COLO668 (cell line): ENCODE measurements at regions not wholly inside any gene's neighbourhood (a gene's known extent, or its start where the extent isn't known, plus 50 kb on each side); places are given as distances from the start of the nearest gene placed in this dataset.
"Not testable (repeated sequence)": the region's sequence is repeated elsewhere in the genome, so short reads cannot be mapped to it uniquely, and the experiment has no call there.

ENCODE experiments used
- DNase-seq: peaks from one replicate; lab custom pipeline; 2025; ENCODE audit not compliant: unreplicated experiment; lab: John Stamatoyannopoulos, UW

- DNase-seq, result no peak
Measured at GRCh38 chr1:189125694-189126093, 1352.0 kb downstream of the BRINP3 start.

- DNase-seq, result no peak
Measured at GRCh38 chr1:189131576-189131975, 1346.1 kb downstream of the BRINP3 start.

- DNase-seq, result not testable (repeated sequence)
Measured at GRCh38 chr1:189139748-189140147, 1337.9 kb downstream of the BRINP3 start.

- no peak for DNase-seq
Measured at GRCh38 chr1:189141056-189141455, 1336.6 kb downstream of the BRINP3 start.

- no peak for DNase-seq
Measured at GRCh38 chr1:189149547-189150375, 1327.9 kb downstream of the BRINP3 start.

- no peak for DNase-seq
Measured at GRCh38 chr1:189150624-189151023, 1327.0 kb downstream of the BRINP3 start.

GRCh38 chr1:189151361-189151760, 1326.3 kb downstream of the BRINP3 start:
- no peak for DNase-seq

GRCh38 chr1:189152685-189153084, 1325.0 kb downstream of the BRINP3 start:
- no peak for DNase-seq

GRCh38 chr1:189158155-189158554, 1319.5 kb downstream of the BRINP3 start:
- no peak for DNase-seq

GRCh38 chr1:189175889-189176288, 1301.8 kb downstream of the BRINP3 start:
- DNase-seq, result no peak

- no peak for DNase-seq
Measured at GRCh38 chr1:189180057-189180456, 1297.6 kb downstream of the BRINP3 start.

GRCh38 chr1:189185097-189185496, 1292.6 kb downstream of the BRINP3 start:
- no peak for DNase-seq

- DNase-seq, result no peak
Measured at GRCh38 chr1:189192741-189193520, 1284.7 kb downstream of the BRINP3 start.

- no peak for DNase-seq
Measured at GRCh38 chr1:189205863-189206262, 1271.8 kb downstream of the BRINP3 start.

- DNase-seq, result no peak
Measured at GRCh38 chr1:189206617-189207016, 1271.0 kb downstream of the BRINP3 start.

- DNase-seq, result no peak
Measured at GRCh38 chr1:189211742-189212141, 1265.9 kb downstream of the BRINP3 start.

- no peak for DNase-seq
Measured at GRCh38 chr1:189212606-189213005, 1265.1 kb downstream of the BRINP3 start.

- no peak for DNase-seq
Measured at GRCh38 chr1:189216886-189217285, 1260.8 kb downstream of the BRINP3 start.

- DNase-seq, result no peak
Measured at GRCh38 chr1:189217646-189218045, 1260.0 kb downstream of the BRINP3 start.

GRCh38 chr1:189220750-189221149, 1256.9 kb downstream of the BRINP3 start:
- no peak for DNase-seq

- not testable (repeated sequence) for DNase-seq
Measured at GRCh38 chr1:189225794-189226145, 1251.9 kb downstream of the BRINP3 start.

GRCh38 chr1:189226779-189227178, 1250.9 kb downstream of the BRINP3 start:
- no peak for DNase-seq
